NCI-H2081 (cell line): ENCODE measurements at regions not wholly inside any gene's neighbourhood (a gene's known extent, or its start where the extent isn't known, plus 50 kb on each side); places are given as distances from the start of the nearest gene placed in this dataset.
A peak's percentile ranks its signal among the peaks of the same experiment; 100 is the strongest.
"Not testable (repeated sequence)": the region's sequence is repeated elsewhere in the genome, so short reads cannot be mapped to it uniquely, and the experiment has no call there.

Experiments used
- DNase-seq, 2 experiments: peaks; one replicate each; lab custom pipeline; 2025; lab: John Stamatoyannopoulos, UW

DNA sequence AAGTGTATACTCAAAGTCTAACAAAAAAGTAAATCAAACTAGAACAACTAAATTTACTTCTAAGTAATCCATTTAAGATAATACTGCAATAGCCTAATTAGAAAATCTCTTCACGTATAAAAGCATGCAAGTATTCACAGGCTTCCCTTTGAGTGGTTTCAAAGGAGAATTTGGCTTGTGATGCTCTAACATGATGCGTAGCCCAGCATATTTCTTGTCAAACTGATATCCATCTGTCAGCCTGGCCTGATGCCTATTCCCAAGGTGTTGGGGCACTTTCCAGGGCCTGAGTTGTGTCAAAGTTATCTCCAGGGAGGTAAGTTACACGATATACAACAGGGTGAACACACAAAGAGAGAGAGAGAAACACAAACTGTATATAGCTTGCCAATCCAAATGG, 287.0 kb upstream of the MAGEB18 start:
- DNase-seq = no peak

DNA sequence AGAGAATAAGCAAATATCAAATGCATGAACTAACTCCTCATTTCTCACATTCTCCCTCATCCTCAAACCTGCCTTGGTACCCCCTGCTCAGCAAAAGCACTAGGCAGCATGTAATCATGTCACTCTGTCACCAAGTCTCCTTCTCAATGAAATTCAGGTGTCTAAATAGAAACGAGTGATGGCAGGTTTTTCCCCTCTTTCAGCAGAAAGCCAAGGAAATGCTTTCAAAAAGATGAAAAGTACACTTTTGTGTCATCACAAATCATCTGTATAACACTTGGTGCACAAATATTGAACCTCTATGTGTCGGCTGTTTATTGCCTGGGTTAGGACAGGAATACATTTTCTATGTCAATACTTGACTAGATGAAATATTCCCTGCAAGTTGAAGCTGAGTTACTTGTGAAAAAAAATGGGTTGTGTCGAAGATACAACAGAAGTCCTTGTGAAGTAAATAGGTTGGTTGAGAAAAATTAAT, 285.1 kb upstream of the MAGEB18 start:
- DNase-seq = peak in 1 of 2 experiments; percentile 9

DNA sequence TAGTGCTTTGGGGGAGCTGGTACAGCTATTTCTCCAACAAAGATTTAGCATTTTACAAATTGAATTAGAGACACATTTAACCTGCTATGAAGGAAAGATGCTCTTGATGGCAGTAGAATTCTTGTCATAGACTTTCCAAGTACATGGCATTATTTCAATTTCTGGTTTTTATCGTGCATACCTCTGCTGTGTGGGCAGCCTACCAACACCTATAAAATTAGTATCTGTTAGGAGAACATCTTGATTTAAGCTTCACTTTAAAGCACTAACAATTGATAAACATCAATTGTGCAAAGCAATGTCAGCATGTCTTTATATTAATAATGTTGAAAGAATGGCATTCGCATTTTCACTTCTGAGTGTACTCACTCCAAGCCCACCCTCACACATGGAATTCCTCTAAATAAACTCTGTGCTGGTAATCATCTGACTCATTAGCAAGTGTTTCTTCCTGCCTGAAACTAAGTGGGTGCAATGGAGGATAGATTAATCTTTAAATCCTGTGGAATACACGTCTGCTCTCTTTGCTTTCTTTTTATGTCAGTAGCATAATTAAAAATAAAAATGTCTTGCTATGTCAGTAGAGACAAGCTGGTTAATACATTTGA, 279.8 kb upstream of the MAGEB18 start:
- DNase-seq = no peak

DNA sequence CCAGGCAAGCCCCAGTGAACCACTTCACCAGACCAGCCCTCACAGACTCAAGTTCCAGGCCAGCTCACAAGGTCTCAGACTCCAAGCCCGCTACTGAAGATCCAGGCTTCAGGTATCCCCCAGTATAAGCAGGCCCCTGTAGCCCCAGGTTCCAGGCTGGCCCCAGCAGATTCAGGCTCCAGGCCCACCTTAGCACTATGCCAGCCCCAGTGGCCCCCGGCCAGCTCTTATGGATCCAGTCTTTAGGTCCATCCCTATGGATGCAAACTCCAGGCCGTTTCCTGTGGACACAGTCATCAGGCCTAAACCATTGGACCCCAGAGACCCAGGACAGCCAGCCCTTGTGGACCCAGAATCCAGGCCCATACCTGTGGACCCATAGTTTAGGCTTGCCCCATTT, 277.8 kb upstream of the MAGEB18 start:
- DNase-seq = no peak

DNA sequence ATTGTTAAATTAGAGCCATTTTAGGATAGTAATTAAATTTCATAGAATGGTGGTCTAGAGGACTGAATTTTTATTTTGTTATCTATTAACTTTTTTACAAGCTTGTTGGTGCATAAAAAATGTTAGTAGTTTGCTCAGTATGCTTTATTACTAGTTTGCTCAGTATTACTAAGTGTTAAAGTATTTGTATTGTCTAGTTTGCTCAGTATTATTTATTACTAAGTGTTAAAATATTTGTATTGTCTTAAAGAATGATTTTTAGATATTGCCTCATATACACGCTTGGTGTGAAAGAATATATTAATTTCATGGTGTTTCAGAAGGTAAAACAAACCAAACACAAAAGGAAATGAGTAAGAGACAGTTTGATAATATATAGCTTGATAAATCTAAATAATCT, 268.4 kb upstream of the MAGEB18 start:
- no peak for DNase-seq

DNA sequence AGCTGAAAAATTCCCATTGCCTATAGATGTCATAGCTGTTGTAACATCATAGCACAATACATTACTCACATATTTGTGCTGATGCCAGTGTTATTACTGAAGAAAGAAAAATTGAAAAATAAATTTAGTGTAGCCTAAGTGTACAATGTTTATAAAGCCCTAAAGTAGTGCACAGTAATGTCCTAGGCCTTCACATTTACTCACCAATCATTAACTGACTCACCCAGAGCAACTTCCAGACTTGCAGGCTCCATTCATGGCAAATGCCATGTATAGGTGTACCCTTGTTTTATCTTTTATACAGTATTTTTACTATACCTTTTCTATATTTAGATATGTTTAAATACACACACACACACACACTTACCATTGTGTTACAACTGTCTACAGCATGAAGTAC, 265.4 kb upstream of the MAGEB18 start:
- DNase-seq = no peak

DNA sequence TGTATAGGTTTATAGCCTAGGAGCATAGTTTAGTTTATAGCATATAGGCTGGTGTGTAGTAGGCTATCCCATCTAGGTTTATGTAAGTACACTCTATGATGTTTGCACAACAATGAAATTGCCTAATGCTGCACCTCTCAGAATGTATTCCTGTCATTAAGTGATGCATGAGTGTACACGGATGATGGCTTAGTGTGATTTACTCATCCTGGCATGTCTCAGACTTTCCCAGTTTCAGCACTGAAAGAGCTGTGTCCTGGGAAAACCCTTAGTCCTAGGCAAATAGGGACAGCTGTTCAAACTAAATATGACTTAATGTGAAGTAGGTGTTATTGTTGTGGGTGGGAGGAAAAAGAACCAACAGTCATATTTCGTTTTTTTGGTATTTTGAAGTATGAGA, 264.9 kb upstream of the MAGEB18 start:
- DNase-seq = peak in 1 of 2 experiments; percentile 56

DNA sequence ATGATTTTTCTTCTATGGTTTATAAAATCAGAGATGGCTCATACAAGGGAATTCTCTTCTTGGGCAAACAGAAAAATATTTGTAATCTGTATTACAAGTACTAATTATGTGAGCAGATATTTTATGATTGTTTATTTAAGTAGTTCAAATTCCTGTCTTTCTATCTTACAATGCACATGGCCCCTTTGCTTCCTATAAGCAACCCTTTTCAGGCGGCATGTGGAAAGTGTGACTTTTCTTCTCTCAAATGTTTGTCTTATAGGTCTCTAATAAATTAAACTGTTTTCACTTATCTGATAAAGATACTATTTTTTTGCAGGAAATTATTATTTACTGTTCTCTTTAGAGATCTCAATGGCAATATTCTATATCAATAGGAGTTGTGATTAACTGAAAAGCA, 259.3 kb upstream of the MAGEB18 start:
- DNase-seq = no peak

DNA sequence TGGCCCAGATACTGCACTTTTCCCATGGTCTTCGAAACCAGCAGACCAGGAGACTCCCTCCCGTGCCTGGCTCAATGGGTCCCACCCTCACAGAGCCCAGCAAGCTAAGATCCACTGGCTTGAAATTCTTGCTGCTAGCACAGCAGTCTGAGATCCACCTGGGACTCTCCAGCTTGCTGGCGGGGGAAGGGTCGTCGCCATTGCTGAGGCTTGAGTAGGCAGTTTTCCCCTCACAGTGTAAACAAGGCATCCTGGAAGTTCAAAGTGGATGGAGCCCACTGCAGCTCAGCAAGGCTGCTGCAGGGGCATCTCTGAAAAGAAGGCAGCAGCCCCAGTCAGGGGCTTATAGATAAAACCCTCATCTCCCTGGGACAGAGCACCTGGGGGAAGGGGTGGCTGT, 255.6 kb upstream of the MAGEB18 start:
- not testable (repeated sequence) for DNase-seq

DNA sequence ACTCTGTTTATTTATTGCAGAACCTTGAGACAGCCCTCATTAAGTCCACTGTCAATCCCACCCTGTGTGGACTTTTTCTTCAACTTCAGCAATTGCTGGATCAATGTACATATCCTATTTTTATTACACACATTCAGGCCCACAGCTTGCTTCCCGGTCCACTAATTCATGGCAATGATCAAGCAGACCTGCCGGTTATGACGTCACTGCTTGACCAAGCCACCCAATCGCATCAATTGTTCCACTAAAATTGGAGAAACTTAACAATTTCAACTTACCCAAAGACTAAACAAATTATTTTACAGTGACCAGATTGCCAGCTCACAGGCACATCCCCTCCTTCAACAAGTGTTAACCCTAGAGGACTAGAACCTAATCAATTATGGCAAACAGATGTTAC, 240.4 kb upstream of the MAGEB18 start:
- DNase-seq = no peak

DNA sequence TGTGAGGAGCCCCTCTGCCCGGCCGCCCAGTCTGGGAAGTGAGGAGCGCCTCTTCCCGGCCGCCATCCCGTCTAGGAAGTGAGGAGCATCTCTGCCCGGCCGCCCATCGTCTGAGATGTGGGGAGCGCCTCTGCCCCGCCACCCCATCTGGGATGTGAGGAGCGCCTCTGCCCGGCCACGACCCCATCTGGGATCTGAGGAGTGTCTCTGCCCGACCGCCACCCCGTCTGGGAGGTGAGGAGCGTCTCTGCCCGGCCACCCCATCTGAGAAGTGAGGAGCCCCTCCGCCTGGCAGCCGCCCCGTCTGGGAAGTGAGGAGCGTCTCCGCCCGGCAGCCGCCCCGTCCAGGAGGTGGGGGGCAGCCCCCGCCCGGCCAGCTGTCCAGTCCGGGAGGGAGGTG, 232.4 kb upstream of the MAGEB18 start:
- DNase-seq = not testable (repeated sequence)

DNA sequence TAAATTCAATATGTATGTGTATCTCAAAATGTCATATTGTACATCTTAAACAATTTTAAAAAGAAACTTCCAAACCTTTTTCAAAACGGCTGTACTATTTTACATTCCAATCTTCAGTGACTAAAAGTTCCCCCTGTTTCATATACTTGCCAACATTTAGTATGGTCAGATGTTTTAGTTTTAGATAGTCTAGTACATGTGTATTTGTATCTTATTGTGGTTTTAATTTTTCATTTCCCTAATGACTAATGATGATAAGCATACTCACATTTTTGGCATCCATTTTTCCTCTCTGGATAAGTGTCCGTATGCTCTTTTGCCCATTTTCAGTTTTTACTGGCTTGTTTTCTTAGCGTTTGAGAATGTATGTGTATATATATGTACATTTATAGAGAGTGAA, 212.2 kb upstream of the MAGEB18 start:
- DNase-seq = no peak

DNA sequence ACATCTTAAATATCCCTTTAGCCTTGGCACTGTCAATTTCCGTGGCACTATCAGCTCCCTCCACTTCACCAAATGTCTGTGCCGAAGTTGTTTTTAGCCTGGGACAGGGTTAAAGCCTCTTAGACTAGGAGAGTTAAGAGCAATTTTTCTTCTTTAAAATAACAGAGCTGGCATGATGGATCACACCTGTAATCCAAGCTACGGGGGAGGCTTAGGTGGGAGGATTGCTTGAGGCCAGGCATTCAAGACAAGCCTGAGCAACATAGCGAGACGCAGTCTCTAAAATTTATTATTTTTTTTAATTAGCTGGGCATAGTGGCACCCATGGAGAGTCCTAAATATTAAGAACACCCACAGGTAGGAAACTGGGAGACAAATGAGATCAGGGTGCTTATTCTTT, 209.8 kb upstream of the MAGEB18 start:
- DNase-seq = no peak

DNA sequence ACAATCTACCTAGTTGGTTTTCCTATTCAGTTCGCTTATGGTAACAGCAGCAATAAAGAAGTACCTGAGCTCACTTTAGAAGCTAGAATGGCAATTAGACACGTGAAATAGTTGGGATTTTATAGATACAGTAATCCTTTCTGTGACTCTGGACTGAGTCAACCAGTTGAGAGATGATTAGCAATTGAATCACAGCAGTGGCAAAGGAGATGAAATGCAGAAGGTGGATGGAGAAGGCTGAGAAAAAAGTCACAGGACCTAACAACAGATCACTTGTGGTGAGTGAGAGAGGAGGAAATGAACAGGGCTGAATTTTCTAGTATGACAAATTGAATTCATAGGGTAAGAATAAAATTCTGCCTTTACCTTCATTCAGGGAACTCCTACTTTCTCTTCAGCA, 197.1 kb upstream of the MAGEB18 start:
- no peak for DNase-seq

DNA sequence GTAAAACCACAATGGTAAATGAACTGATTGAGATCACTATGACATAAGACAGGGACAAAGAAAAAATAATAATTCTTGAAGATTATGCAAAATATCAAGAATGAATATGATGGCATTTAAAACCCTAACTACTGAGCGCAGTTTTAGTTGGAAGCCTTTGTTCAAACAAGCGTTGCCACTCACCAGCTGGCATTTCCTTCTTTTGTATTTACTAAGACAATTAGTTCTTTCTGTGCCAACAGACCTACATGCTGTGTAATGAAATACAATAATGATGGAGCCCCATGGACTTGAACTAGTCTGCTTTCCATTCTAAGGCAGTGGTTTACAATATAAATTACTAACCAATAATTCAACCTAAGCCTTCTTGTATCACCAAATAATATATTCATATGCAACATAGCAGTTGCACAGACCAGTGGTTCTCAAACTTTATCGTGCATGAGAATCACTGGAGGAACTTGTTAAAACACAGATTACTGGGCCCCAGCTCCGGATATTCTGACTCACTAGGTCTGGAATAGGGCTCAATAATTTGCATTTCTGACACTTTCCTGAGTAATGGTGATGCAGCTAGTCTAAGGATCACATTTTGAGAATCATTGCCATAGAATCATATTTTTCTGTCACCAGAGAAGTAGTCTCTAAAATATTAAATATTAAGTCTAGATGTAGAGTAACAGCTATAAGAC, 196.4 kb upstream of the MAGEB18 start:
- DNase-seq = peak; percentile 22 to 71

DNA sequence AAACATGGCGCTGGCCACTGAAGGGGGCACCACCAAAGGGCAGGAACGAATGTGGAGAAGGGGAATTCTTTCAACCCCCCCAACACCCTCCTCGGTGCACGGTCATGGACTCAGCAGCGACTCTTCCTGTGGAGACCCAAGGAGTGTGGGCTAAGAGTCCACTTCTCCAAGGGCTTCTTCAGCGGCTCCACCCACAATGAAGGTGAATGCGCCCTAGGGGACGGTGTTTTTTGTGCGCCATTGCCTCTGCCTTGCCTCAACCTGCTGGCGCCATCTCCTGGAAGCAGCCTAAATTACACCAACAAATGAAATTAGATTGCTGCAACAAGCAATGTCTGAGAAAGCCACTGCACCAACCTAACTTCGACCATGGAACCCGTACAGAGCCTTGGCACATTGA, 169.2 kb upstream of the MAGEB18 start:
- DNase-seq = peak; percentile 66 to 72

DNA sequence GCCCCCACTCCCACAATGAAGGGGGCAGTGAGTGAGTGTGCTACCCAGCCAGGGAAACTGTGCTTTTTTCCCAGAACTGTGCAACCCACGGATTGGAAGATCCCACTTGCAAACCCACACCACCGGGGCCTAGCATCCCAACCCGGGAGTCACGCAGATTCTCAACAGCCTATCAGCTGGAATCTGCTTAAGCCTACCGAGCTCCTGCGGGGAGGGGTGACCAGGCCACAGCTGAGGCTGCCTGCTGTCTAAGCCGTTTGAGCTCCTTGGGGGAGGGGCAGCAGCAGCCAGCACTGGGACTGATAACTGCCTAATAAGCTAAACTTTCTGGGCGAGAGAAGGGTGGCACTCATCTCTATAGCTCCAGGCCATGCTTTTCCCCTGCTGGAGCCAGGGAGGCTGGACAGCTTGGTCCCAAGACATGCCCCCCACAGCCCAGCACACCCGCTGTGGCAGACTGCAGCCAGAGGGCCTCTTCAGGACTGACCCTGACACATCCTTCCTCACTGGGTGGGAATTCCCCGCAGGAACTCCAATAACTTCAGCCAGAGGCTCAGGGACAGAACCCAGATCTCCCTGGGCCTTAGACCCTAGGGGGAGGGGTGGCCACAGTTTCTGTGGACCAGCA, 161.3 kb upstream of the MAGEB18 start:
- DNase-seq = no peak

DNA sequence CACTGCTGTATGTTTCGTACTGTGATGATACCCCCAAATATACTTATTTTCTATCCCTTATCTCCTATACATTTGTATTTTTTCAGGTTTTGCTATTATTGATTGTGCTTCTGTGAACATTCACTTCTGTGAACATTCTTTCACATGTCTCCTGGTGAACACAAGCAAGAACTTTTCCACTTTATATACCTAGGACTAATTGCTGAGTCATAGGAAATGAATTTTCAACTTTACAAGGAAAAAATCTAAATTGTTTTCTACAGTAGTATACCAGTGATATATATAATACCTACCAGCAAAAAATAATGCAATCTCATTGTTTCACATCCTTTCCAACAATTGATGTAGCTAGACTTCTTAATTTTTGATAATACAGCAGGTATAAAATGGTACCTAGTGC, 139.5 kb upstream of the MAGEB18 start:
- no peak for DNase-seq

DNA sequence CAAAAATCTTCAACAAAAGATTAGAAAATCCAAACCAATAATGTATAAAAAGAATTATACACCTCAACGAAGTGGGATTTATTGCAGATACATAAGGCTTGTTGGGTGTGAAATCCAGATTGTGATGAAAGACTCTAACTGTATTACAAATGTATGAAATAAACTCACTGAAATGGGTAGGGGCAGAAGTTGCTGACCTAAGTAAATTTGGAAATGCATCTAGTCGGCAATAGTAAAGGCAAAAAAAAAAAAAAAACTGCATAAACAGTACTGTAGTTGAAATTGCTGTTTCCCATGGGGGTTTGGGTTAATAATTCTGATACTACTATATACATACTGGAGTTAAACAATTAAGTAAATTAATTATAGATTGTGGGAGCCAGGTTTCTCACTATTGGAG, 130.7 kb upstream of the MAGEB18 start:
- DNase-seq = no peak

DNA sequence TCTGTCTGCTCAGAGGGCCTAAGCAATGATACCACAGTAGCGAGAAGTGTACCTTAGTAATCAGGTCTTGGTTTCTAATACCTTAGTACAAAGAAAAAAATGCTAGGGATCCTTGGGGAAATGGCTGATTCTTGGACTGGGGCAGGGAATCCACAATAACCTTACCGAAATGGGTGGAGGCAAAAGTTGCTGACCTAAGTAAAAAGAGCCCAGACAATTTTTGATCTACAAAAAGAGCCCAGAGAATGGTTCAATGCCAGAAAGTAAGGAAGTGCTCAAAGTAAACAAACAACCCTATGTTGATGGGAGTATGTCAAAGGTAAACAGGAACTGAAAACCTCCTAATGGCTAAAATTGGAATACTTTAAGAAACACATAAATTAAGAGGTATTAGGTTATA, 130.1 kb upstream of the MAGEB18 start:
- DNase-seq = no peak

DNA sequence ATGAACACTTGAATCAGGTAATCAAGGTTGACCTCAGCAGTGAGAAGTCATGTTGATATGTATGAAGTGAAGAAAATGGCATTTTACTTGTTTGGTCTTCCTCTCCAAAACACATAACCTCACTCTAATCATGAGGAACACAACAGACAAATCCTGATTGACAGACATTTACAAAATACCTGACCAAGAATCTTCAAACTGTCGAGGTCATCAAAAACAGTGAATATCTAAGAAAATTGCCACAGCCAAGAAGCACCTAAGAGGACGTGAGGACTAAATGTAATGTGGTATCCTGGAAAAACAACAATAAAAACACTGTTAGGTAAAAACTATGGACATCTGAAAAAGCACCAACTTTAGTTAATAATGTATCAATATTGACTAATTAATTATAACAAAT, 129.5 kb upstream of the MAGEB18 start:
- DNase-seq = no peak

DNA sequence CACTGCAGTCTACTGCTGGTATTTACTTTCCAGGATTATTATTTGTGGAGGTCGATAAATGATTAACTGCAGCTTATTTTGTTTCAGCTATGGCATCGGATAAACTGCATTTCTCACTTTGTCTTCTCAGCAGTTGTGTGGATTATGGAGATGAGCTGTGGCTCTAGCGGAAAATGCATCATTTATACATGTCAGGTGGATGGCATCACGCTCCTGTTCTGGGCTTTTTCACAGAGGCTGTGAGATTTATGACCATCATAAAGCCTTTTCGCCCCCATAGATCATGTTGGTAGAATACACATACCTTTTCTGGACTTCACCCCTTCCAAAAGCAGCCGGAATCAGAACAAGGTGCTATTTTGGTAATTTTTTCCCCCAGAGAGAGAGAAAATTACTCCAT, 118.8 kb upstream of the MAGEB18 start:
- no peak for DNase-seq

DNA sequence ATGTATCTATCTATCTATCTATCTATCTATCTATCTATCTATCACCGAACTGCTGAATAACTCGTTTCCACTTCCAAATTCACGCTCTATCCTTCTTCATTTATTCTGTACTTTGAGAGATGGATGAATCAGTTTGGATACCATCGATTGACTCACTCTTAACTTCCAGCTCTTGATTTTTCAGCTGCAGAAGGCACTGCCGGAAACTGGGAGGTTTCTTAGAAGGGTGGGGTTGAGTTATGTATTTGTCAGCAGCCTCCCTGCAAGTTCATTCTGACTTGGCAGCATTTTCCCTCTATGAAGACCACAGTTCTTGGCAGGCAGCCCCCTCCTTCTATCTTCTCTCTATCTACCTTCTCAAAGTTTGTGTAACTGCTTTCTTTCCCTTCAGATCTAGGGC, 112.0 kb upstream of the MAGEB18 start:
- no peak for DNase-seq
